HG03139 (cell line): ENCODE measurements at regions not wholly inside any gene's neighbourhood (a gene's known extent, or its start where the extent isn't known, plus 50 kb on each side); places are given as distances from the start of the nearest gene placed in this dataset.
A peak's percentile ranks its signal among the peaks of the same experiment; 100 is the strongest.
"Not testable (repeated sequence)": the region's sequence is repeated elsewhere in the genome, so short reads cannot be mapped to it uniquely, and the experiment has no call there.

ENCODE experiments used
- ATAC-seq: cut with Tn5 transposase; IDR thresholded peaks from one replicate; pipeline ENCODE4 v1.9.1; 2021; ENCODE audit not compliant: unreplicated experiment

GRCh38 chr14:53325176-53325806 lies 172.2 kb upstream of the DDHD1 start:
- ATAC-seq = no peak

- no peak for ATAC-seq
Measured at GRCh38 chr14:53316504-53316903, 163.4 kb upstream of the DDHD1 start.

- ATAC-seq = peak; percentile 65
Measured at GRCh38 chr14:53310412-53310811, 157.3 kb upstream of the DDHD1 start.

- no peak for ATAC-seq
Measured at GRCh38 chr14:53306911-53307310, 153.8 kb upstream of the DDHD1 start.

GRCh38 chr14:53306267-53306721 lies 153.2 kb upstream of the DDHD1 start:
- ATAC-seq = no peak

- no peak for ATAC-seq
Measured at GRCh38 chr14:53304726-53305381, 151.7 kb upstream of the DDHD1 start.

GRCh38 chr14:53295985-53296582 lies 143.0 kb upstream of the DDHD1 start:
- ATAC-seq = no peak

GRCh38 chr14:53295372-53295771 lies 142.2 kb upstream of the DDHD1 start:
- ATAC-seq = no peak

GRCh38 chr14:53286301-53286700 lies 133.2 kb upstream of the DDHD1 start:
- no peak for ATAC-seq

- no peak for ATAC-seq
Measured at GRCh38 chr14:53285821-53286220, 132.7 kb upstream of the DDHD1 start.

- no peak for ATAC-seq
Measured at GRCh38 chr14:53285064-53285463, 131.9 kb upstream of the DDHD1 start.

GRCh38 chr14:53278602-53279506 lies 125.7 kb upstream of the DDHD1 start:
- no peak for ATAC-seq

- no peak for ATAC-seq
Measured at GRCh38 chr14:53273671-53274072, 120.5 kb upstream of the DDHD1 start.

- no peak for ATAC-seq
Measured at GRCh38 chr14:53265025-53265424, 111.9 kb upstream of the DDHD1 start.

- ATAC-seq = no peak
Measured at GRCh38 chr14:53260928-53261327, 107.8 kb upstream of the DDHD1 start.

- no peak for ATAC-seq
Measured at GRCh38 chr14:53260286-53260685, 107.2 kb upstream of the DDHD1 start.

- ATAC-seq = no peak
Measured at GRCh38 chr14:53252141-53252540, 99.0 kb upstream of the DDHD1 start.

- ATAC-seq = no peak
Measured at GRCh38 chr14:53249059-53249458, 95.9 kb upstream of the DDHD1 start.

- ATAC-seq = no peak
Measured at GRCh38 chr14:53247596-53248370, 94.7 kb upstream of the DDHD1 start.

GRCh38 chr14:53242898-53243297 lies 89.8 kb upstream of the DDHD1 start:
- ATAC-seq = not testable (repeated sequence)

GRCh38 chr14:53237488-53237887 lies 84.4 kb upstream of the DDHD1 start:
- no peak for ATAC-seq
